ENCODE measurements at regions not wholly inside any gene's neighbourhood (a gene's known extent, or its start where the extent isn't known, plus 50 kb on each side); places are given as distances from the start of the nearest gene placed in this dataset. TPM values are rescaled to one million over a fixed set of nuclear protein-coding genes. Genes with fewer than 3 reads are reported as not detected.

- no peaks in the 10 kb centered on the region for H3F3A ChIP-seq (ENCODE audit: low read depth)
- H4K20me1 ChIP-seq (ENCODE audit: low read depth): no peaks in the 10 kb centered on the region
- Mint-ChIP-seq H3K4me3 (no peak overlapping the region), H3K4me1 (no peaks in the 10 kb centered on the region), H3K36me3 (no peaks in the 10 kb centered on the region), H3K27ac (no peak overlapping the region), H3K27me3 (ENCODE audit: insufficient read depth, low read depth) (no peaks in the 10 kb centered on the region), H3K9me3 (no peaks in the 10 kb centered on the region)
- H3K4me3 ChIP-seq: no peak overlapping the region
- no peak overlapping the region for H3K27ac ChIP-seq
- TF ChIP-seq EZH2phosphoT487 (IDR thresholded peaks at IDR 0.05) (no peak), CTCF (IDR thresholded peaks at IDR 0.05) (no peak), EZH2 (IDR thresholded peaks at IDR 0.05) (no peak)
- H3K79me2 ChIP-seq (ENCODE audit: low read depth): no peaks in the 10 kb centered on the region
- DNase-seq (ENCODE audit: low spot score): no peak
- peaks cover 7% of the 10 kb centered on the region for H3K27me3 ChIP-seq
- no peak overlapping the region for H3K4me2 ChIP-seq
- no peaks in the 10 kb centered on the region for H3K4me1 ChIP-seq
- no peaks in the 10 kb centered on the region for H3K36me3 ChIP-seq
- no peak overlapping the region for H3K9ac ChIP-seq
- H2AFZ ChIP-seq (replicated peaks): no peak overlapping the region
- no peaks in the 10 kb centered on the region for H3K9me3 ChIP-seq (ENCODE audit: low read depth)
Observed at GRCh38 chr7:96953676-96954513, 51.5 kb upstream of the DLX6 start.

Small RNA genes in the stretch of these regions (small RNA-seq; reads per million reads assigned to genes)
- not detected for gene RN7SL252P
